GM12878 (cell line): ENCODE measurements at regions not wholly inside any gene's neighbourhood (a gene's known extent, or its start where the extent isn't known, plus 50 kb on each side); places are given as distances from the start of the nearest gene placed in this dataset.

Source experiments
- ATAC-seq: fragments of 200-7000 bp; cut with Tn5 transposase; 3 replicates; pipeline ENCODE4 v1.9.1; 2020; ENCODE audit warnings: mild to moderate bottlenecking, moderate library complexity
- BruUV-seq: library from RNA; stranded (reverse); fragments of 400-500 nt; replicated peaks from 2 replicates; lab custom pipeline; 2021; lab: Mats Ljungman, UMichigan
- CTCF ChIA-PET: fragments of 300-600 bp; sonication (Branson Sonifier 250); formaldehyde crosslinking; extraction: SDS; loops from one replicate; lab custom pipeline; 2021; ENCODE audit warnings: inconsistent platforms; lab: Yijun Ruan, JAX
- POLR2A ChIA-PET: fragments of 350-600 bp; formaldehyde crosslinking; extraction: SDS; loops from one replicate; lab custom pipeline; 2021; ENCODE audit warnings: inconsistent platforms; lab: Charles Lee
- RAD21 ChIA-PET: fragments of 300-600 bp; sonication (Branson Sonifier 250); formaldehyde crosslinking; loops from one replicate; lab custom pipeline; 2023; ENCODE audit warnings: antibody characterized with exemption; ENCODE audit not compliant: unreplicated experiment; lab: Charles Lee
- SMC1A ChIA-PET: fragments of 300-600 bp; sonication (Branson Sonifier 250); formaldehyde crosslinking; loops from one replicate; lab custom pipeline; 2023; ENCODE audit not compliant: unreplicated experiment, uncharacterized antibody; lab: Charles Lee
- DNase-seq: peaks from one replicate; pipeline ENCODE4 v3.0.0-alpha.2; 2011; ENCODE audit warnings: low read depth, low spot score
- FAIRE-seq: peaks from 3 replicates; lab custom pipeline; 2011; peaks lifted over from hg19 to GRCh38; lab: Jason Lieb, UNC
- H2AFZ ChIP-seq: 2 replicates; pipeline ENCODE4 v1.6.0; 2011; ENCODE audit warnings: low read depth, low read length, control low read depth; ENCODE audit not compliant: control insufficient read depth
- H3K27ac ChIP-seq: 2 replicates; pipeline ENCODE4 v1.5.1; 2011; ENCODE audit warnings: control low read depth; ENCODE audit not compliant: control insufficient read depth, insufficient read depth
- H3K27me3 ChIP-seq, 2 experiments: replicated peaks in 1 of 2; 2 replicates each; pipeline versions ENCODE4 v1.6.0 to v1.6.1; 2011; ENCODE audit warnings: low read length in 1 of 2; ENCODE audit not compliant: control insufficient read depth in 2 of 2, insufficient read depth in 2 of 2
- H3K36me3 ChIP-seq, 2 experiments: 2 replicates each; pipeline ENCODE4 v1.5.1; 2011; ENCODE audit warnings: low read length in 1 of 2; ENCODE audit not compliant: control insufficient read depth in 2 of 2, insufficient read depth in 2 of 2
- H3K4me1 ChIP-seq: 2 replicates; pipeline ENCODE4 v1.6.1; 2011; ENCODE audit warnings: mild to moderate bottlenecking, low read length, moderate library complexity, mixed read lengths; ENCODE audit not compliant: control insufficient read depth, insufficient read depth
- H3K4me2 ChIP-seq: 2 replicates; pipeline ENCODE4 v1.6.0; 2011; ENCODE audit warnings: control low read depth; ENCODE audit not compliant: control insufficient read depth, insufficient read depth
- H3K4me3 ChIP-seq: fragments of 200-600 bp; sonication (generic); 2 replicates; pipeline ENCODE4 v1.5.1; 2016
- H3K79me2 ChIP-seq: 2 replicates; pipeline ENCODE4 v1.6.0; 2011; ENCODE audit warnings: low read length; ENCODE audit not compliant: control insufficient read depth, insufficient read depth
- H3K9ac ChIP-seq: 2 replicates; pipeline ENCODE4 v1.8.0; 2011; ENCODE audit warnings: low read length, control low read depth, mixed read lengths; ENCODE audit not compliant: control insufficient read depth, insufficient read depth
- H3K9me3 ChIP-seq: replicated peaks from 3 replicates; pipeline ENCODE4 v1.5.1; 2011; ENCODE audit warnings: mild to moderate bottlenecking, low read length; ENCODE audit not compliant: control insufficient read depth, insufficient read depth
- H4K20me1 ChIP-seq: 2 replicates; pipeline ENCODE4 v1.6.0; 2011; ENCODE audit not compliant: control insufficient read depth, insufficient read depth
- CREB1 ChIP-seq: IDR thresholded peaks from 2 replicates; pipeline ENCODE4 v1.6.1; 2012; ENCODE audit warnings: low read depth, mild to moderate bottlenecking, inconsistent platforms
- EZH2 ChIP-seq: IDR thresholded peaks from 2 replicates; pipeline ENCODE4 v1.6.1; 2012; ENCODE audit warnings: low read depth, mild to moderate bottlenecking, control low read depth, inconsistent platforms, low read length, borderline replicate concordance; ENCODE audit not compliant: control insufficient read depth
- GATAD2B ChIP-seq: fragments of 450-650 bp; conservative IDR thresholded peaks from 2 replicates; pipeline ENCODE4 v1.6.1; 2017; ENCODE audit warnings: low read depth, mild to moderate bottlenecking, moderate library complexity
- SREBF1 ChIP-seq: IDR thresholded peaks from 2 replicates; pipeline ENCODE4 v1.6.1; 2012; ENCODE audit warnings: mild to moderate bottlenecking, low read length
- WGBS: methylation state at CpG from one replicate; pipeline ENCODE4 v1.1.6; 2016; ENCODE audit warnings: low lambda C conversion rate; ENCODE audit not compliant: insufficient replicate concordance, insufficient coverage; ENCODE audit errors: missing lambda C conversion rate; 5-methylcytosine and 5-hydroxymethylcytosine counted together
- in situ Hi-C: fragments of 300-500 bp; cut with MboI; formaldehyde crosslinking; loops from 9 replicates; pipeline ENCODE4 v1.14.3; 2018; ENCODE audit warnings: mixed read lengths
- intact Hi-C: fragments of 100-400 bp; cut with micrococcal nuclease; formaldehyde crosslinking; loops from one replicate; pipeline ENCODE4 v1.14.2; 2022; ENCODE audit not compliant: unreplicated experiment
- TF ChIP-seq, protein P1 (sequence below): fragments of 450-650 bp; IDR thresholded peaks from 2 replicates; pipeline ENCODE4 v1.6.1; 2016; ENCODE audit warnings: mild to moderate bottlenecking, moderate library complexity, borderline replicate concordance
- TF ChIP-seq, protein P2 (sequence below): fragments of 450-650 bp; IDR thresholded peaks from 2 replicates; pipeline ENCODE4 v1.6.1; 2017; ENCODE audit warnings: mild to moderate bottlenecking
- TF ChIP-seq, protein P3 (sequence below): fragments of 450-650 bp; IDR thresholded peaks from 2 replicates; pipeline ENCODE4 v1.6.1; 2017; ENCODE audit warnings: low read depth, mild to moderate bottlenecking, moderate library complexity

DNA sequence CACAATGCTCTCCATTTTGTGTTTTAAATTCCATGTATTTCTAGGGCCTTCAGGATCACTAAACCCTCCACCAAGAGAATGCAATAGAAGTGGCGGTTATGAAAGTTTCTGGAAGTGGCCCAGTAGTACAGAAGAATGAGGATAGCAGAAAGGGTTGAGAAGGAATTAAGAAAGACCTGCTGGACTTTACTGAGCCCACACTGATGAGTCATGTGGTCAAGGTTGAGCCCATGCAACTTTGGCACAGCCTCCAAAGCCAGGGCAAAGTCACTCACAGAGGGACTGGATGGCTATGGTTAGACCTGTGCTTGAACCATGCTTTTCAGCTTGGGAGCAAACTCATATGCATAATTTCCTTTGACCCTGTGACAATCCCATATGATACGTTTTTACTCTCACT, 102.9 kb upstream of the PLET1 start (continued):
- TF ChIP-seq, protein P1, sequence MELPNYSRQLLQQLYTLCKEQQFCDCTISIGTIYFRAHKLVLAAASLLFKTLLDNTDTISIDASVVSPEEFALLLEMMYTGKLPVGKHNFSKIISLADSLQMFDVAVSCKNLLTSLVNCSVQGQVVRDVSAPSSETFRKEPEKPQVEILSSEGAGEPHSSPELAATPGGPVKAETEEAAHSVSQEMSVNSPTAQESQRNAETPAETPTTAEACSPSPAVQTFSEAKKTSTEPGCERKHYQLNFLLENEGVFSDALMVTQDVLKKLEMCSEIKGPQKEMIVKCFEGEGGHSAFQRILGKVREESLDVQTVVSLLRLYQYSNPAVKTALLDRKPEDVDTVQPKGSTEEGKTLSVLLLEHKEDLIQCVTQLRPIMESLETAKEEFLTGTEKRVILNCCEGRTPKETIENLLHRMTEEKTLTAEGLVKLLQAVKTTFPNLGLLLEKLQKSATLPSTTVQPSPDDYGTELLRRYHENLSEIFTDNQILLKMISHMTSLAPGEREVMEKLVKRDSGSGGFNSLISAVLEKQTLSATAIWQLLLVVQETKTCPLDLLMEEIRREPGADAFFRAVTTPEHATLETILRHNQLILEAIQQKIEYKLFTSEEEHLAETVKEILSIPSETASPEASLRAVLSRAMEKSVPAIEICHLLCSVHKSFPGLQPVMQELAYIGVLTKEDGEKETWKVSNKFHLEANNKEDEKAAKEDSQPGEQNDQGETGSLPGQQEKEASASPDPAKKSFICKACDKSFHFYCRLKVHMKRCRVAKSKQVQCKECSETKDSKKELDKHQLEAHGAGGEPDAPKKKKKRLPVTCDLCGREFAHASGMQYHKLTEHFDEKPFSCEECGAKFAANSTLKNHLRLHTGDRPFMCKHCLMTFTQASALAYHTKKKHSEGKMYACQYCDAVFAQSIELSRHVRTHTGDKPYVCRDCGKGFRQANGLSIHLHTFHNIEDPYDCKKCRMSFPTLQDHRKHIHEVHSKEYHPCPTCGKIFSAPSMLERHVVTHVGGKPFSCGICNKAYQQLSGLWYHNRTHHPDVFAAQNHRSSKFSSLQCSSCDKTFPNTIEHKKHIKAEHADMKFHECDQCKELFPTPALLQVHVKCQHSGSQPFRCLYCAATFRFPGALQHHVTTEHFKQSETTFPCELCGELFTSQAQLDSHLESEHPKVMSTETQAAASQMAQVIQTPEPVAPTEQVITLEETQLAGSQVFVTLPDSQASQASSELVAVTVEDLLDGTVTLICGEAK, result no peak
- TF ChIP-seq SREBF1 (no peak), CREB1 (no peak)
- TF ChIP-seq, protein P2, sequence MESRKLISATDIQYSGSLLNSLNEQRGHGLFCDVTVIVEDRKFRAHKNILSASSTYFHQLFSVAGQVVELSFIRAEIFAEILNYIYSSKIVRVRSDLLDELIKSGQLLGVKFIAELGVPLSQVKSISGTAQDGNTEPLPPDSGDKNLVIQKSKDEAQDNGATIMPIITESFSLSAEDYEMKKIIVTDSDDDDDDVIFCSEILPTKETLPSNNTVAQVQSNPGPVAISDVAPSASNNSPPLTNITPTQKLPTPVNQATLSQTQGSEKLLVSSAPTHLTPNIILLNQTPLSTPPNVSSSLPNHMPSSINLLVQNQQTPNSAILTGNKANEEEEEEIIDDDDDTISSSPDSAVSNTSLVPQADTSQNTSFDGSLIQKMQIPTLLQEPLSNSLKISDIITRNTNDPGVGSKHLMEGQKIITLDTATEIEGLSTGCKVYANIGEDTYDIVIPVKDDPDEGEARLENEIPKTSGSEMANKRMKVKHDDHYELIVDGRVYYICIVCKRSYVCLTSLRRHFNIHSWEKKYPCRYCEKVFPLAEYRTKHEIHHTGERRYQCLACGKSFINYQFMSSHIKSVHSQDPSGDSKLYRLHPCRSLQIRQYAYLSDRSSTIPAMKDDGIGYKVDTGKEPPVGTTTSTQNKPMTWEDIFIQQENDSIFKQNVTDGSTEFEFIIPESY, result no peak

GRCh38 chr11:112364962-112365481, 104.4 kb upstream of the PLET1 start:
- Histone ChIP-seq H3K27me3 (no peaks in the 10 kb centered on the region), H4K20me1 (no peaks in the 10 kb centered on the region), H3K9ac (no peak overlapping the region), H3K4me1 (no peaks in the 10 kb centered on the region), H3K36me3 (no peaks in the 10 kb centered on the region), H3K4me2 (no peak overlapping the region), H3K79me2 (no peaks in the 10 kb centered on the region), H3K27ac (no peak overlapping the region), H2AFZ (no peak overlapping the region), H3K4me3 (no peak overlapping the region), H3K9me3 (no peaks in the 10 kb centered on the region)
- ChIA-PET RAD21 (no interaction called here), SMC1A (no interaction called here), CTCF (no interaction called here), POLR2A (no interaction called here)
- no peak for DNase-seq
- no peak for ATAC-seq
- in situ Hi-C loops, result no loop called here
- 25% methylated on average over 7 of the region's 7 CpGs for WGBS
- no peak for FAIRE-seq
- TF ChIP-seq, protein P3, sequence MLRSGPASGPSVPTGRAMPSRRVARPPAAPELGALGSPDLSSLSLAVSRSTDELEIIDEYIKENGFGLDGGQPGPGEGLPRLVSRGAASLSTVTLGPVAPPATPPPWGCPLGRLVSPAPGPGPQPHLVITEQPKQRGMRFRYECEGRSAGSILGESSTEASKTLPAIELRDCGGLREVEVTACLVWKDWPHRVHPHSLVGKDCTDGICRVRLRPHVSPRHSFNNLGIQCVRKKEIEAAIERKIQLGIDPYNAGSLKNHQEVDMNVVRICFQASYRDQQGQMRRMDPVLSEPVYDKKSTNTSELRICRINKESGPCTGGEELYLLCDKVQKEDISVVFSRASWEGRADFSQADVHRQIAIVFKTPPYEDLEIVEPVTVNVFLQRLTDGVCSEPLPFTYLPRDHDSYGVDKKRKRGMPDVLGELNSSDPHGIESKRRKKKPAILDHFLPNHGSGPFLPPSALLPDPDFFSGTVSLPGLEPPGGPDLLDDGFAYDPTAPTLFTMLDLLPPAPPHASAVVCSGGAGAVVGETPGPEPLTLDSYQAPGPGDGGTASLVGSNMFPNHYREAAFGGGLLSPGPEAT, result no peak
- TF ChIP-seq EZH2, result no peak
- no peak for TF ChIP-seq GATAD2B
- BruUV-seq, result no TSS peak
- intact Hi-C loops, result no loop called here
